Lower leg skin (tissue), 3 donors: ENCODE measurements at regions not wholly inside any gene's neighbourhood (a gene's known extent, or its start where the extent isn't known, plus 50 kb on each side); places are given as distances from the start of the nearest gene placed in this dataset.

ENCODE experiments used
- CTCF ChIP-seq, 3 donors: fragments of 450-650 bp; IDR thresholded peaks; one replicate each; pipeline ENCODE4 v1.5.1; 2016; ENCODE audit warnings: antibody characterized with exemption in 3 of 3, mild to moderate bottlenecking in 3 of 3, moderate library complexity in 2 of 3
- POLR2A ChIP-seq, 2 donors: fragments of 450-650 bp; IDR thresholded peaks; one replicate each; pipeline ENCODE4 v1.6.1; 2016 to 2017; ENCODE audit warnings: antibody characterized with exemption in 2 of 2, mild to moderate bottlenecking in 1 of 2, moderate library complexity in 1 of 2

- TF ChIP-seq POLR2A (IDR thresholded peaks at IDR 0.05) (no peak), CTCF (IDR thresholded peaks at IDR 0.05) (no peak)
These were observed 224.5 kb upstream of the CENPE start for GRCh38 chr4:103422467-103423219.
